Right atrium auricular region (tissue), 2 donors: ENCODE measurements at regions not wholly inside any gene's neighbourhood (a gene's known extent, or its start where the extent isn't known, plus 50 kb on each side); places are given as distances from the start of the nearest gene placed in this dataset.

Source experiments
- DNase-seq: peaks from one replicate; pipeline ENCODE4 v3.0.0-alpha.2; 2019; ENCODE audit warnings: low spot score
- H3K27ac ChIP-seq, 2 donors: fragments of 200-600 bp; sonication (generic); 1 replicate in 1 of 2; 2 replicates in 1 of 2; pipeline ENCODE4 v1.5.1; 2016 to 2019
- H3K27me3 ChIP-seq, 2 donors: fragments of 200-600 bp; sonication (generic); one replicate each; pipeline versions ENCODE4 v1.5.1 to v1.6.0; 2017 to 2019
- H3K36me3 ChIP-seq: fragments of 200-600 bp; sonication (generic); one replicate; pipeline ENCODE4 v1.5.1; 2016
- H3K4me1 ChIP-seq, 2 donors: fragments of 200-600 bp; sonication (generic); one replicate each; pipeline versions ENCODE4 v1.5.1 to v1.6.0; 2017 to 2019
- H3K4me3 ChIP-seq, 2 donors: fragments of 200-600 bp; sonication (generic); 1 replicate in 1 of 2; 2 replicates in 1 of 2; pipeline ENCODE4 v1.5.1; 2017 to 2019; ENCODE audit warnings: mild to moderate bottlenecking in 1 of 2, moderate library complexity in 1 of 2
- H3K9me3 ChIP-seq, 2 donors: fragments of 200-600 bp; sonication (generic); one replicate each; pipeline ENCODE4 v1.5.1; 2019
- TF ChIP-seq, protein P1 (sequence below), 2 donors: fragments of 200-600 bp; sonication (generic); IDR thresholded peaks; one replicate each; pipeline ENCODE4 v1.5.1; 2019; ENCODE audit warnings: antibody characterized with exemption in 2 of 2

DNA sequence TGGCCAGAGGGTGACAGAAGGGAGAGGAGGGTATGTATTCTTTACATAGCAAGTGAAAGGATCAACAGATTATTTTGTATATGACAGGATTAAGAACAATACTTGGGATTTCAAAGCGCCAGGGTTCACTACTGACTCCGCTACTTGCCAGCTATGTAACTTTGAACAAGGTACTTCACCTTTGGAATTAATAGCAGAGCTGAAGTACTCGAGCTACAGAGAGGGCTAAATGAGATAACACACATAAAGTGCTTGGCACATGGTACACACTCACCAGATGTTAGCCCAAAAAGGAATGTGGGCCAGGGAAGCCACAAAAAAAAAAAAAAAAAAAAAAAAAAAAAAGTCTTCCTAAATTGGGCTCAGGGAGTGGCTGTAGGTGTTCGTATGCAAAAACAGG is 408.4 kb downstream of the BUD13 start:
- H3K9me3 ChIP-seq: no peaks in the 10 kb centered on the region
- H3K27ac ChIP-seq: no peak overlapping the region
- no peaks in the 10 kb centered on the region for H3K4me1 ChIP-seq
- TF ChIP-seq, protein P1, sequence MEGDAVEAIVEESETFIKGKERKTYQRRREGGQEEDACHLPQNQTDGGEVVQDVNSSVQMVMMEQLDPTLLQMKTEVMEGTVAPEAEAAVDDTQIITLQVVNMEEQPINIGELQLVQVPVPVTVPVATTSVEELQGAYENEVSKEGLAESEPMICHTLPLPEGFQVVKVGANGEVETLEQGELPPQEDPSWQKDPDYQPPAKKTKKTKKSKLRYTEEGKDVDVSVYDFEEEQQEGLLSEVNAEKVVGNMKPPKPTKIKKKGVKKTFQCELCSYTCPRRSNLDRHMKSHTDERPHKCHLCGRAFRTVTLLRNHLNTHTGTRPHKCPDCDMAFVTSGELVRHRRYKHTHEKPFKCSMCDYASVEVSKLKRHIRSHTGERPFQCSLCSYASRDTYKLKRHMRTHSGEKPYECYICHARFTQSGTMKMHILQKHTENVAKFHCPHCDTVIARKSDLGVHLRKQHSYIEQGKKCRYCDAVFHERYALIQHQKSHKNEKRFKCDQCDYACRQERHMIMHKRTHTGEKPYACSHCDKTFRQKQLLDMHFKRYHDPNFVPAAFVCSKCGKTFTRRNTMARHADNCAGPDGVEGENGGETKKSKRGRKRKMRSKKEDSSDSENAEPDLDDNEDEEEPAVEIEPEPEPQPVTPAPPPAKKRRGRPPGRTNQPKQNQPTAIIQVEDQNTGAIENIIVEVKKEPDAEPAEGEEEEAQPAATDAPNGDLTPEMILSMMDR (IDR thresholded peaks at IDR 0.05): no peak
- H3K36me3 ChIP-seq: no peaks in the 10 kb centered on the region
- DNase-seq: no peak
- H3K4me3 ChIP-seq: no peak overlapping the region
- H3K27me3 ChIP-seq: no peaks in the 10 kb centered on the region

DNA sequence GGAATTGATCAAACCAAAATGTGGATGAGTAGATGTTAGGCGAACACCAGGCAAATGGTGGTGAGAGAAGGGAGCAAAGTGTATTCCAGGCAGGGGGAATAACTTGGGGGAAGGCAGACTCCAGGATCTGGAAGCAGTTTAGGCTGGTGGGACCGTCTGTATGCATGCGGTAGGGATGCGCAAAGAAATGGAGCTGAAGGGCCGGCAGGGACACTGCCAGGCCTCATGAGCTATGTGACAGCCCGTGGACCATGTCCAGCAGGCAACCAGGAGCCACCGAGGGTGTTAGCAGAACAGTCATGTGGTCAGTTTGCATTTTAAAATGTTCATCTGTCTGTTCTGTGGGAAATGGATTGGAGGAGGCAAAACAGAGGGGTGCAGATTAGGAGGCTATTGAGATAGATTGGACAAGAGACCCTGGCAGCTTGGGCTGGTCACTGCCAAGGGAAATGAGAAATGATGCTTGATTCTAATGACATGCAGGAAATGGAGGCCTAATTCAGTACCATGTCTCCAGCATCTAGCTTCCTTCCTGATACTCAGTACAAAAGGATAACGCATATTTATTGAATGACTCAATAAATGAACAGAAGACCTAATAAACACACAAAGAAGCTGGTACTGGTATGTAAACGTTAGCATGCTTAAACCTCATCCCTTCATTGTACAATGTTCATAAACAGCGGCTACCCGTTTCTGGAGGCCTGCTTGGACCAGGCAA is 412.4 kb downstream of the BUD13 start:
- Histone ChIP-seq H3K27me3 (no peaks in the 10 kb centered on the region), H3K4me1 (no peaks in the 10 kb centered on the region), H3K9me3 (no peaks in the 10 kb centered on the region), H3K36me3 (no peaks in the 10 kb centered on the region), H3K27ac (no peak overlapping the region), H3K4me3 (no peak overlapping the region)
- TF ChIP-seq, protein P1 (IDR thresholded peaks at IDR 0.05): no peak
- DNase-seq: no peak

DNA sequence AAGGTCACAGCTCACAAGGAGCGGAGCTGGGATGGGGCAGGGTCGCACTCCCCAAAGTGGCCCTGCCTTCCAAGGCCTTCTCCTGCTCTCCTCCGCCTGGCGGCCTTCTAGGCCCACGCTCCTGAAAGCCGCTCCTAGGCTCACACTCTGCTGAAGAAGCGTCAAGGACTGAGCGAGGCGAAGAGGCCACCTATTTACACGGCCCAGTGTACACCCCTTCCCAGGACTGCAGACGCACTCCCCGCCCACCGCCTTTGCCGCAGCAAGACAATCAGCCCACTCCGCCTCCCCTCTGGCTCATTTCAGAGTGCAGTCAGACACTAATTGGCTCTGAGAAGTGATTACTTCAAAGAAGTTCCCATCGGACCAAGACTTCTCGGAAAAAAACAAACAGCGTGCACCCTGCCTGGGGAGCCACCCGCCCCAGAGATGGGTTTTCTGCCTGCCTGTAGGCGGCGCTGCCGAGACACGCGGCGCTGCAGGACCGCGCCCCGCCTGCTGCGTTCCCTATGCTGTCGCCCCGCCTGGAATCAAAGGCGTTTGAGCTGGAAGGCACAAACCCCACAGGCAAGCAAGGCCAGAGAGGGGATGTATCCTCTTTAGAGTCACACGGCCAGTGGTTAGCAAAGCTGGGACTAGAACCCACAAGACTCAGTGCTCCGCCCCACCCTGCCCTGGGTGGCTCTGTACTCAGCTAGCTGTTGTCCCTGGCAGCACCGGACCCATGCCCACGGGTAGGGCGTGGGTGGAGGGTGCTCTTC is 414.8 kb downstream of the BUD13 start:
- TF ChIP-seq, protein P1 (IDR thresholded peaks at IDR 0.05): peak in 1 of 2 donors; percentile 51
- H3K27ac ChIP-seq: no peak overlapping the region
- no peaks in the 10 kb centered on the region for H3K36me3 ChIP-seq
- H3K27me3 ChIP-seq: no peaks in the 10 kb centered on the region
- no peak overlapping the region for H3K4me3 ChIP-seq
- H3K4me1 ChIP-seq: no peaks in the 10 kb centered on the region
- no peaks in the 10 kb centered on the region for H3K9me3 ChIP-seq
- DNase-seq: no peak

DNA sequence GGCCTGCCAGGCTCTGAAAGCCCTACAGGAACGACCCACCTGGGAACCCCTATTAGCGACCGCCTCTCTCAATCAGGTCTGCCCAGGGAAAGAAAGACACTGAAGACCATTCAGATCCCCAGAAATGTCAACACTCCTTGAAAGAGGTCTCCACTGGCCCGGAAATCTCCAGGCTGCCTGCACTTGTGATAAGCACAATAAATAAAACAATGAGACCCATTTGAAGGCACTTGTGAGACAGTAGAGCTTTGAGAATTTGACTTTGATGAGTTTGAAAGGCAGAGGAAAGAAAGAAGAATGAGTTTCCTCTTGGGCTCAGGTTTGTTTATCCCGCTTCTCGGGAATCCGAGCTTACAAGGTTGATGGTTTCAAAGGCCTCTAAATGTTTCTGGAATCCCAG is 416.3 kb downstream of the BUD13 start:
- no peaks in the 10 kb centered on the region for H3K27me3 ChIP-seq
- DNase-seq: no peak
- no peaks in the 10 kb centered on the region for H3K4me1 ChIP-seq
- no peak overlapping the region for H3K4me3 ChIP-seq
- no peaks in the 10 kb centered on the region for H3K36me3 ChIP-seq
- no peak overlapping the region for H3K27ac ChIP-seq
- H3K9me3 ChIP-seq: no peaks in the 10 kb centered on the region
- TF ChIP-seq, protein P1 (IDR thresholded peaks at IDR 0.05): no peak

DNA sequence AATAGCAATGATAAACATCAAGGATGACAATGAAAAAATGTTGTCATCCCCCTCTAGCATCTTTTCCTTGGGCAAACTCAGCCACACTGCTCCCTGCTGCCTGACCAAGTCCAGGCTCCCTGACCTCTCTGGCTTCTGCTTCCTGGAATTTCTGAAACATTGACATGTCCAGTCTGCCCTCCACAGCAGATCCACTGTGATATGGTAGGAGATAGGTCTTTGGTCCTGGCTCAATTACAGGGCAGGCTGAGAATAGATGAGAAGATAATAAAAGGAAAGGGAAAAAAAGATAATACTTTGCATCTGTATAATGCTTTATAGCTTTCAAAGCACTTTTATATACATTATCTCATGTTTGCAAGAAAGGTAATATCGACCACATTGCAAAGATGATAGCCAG is 417.7 kb downstream of the BUD13 start:
- Histone ChIP-seq H3K4me3 (no peak overlapping the region), H3K27ac (no peak overlapping the region), H3K36me3 (no peaks in the 10 kb centered on the region), H3K27me3 (no peaks in the 10 kb centered on the region), H3K9me3 (no peaks in the 10 kb centered on the region), H3K4me1 (no peaks in the 10 kb centered on the region)
- no peak for DNase-seq
- TF ChIP-seq, protein P1 (IDR thresholded peaks at IDR 0.05): no peak
